ENCODE measurements at regions not wholly inside any gene's neighbourhood (a gene's known extent, or its start where the extent isn't known, plus 50 kb on each side); places are given as distances from the start of the nearest gene placed in this dataset.
"Not testable (repeated sequence)": the region's sequence is repeated elsewhere in the genome, so short reads cannot be mapped to it uniquely, and the experiment has no call there.

GRCh38 chr12:105664765-105665164 is 334.3 kb downstream of the C12orf75 start:
- TF ChIP-seq POLR2A (IDR thresholded peaks at IDR 0.05; ENCODE audit: low read depth); CTCF (IDR thresholded peaks at IDR 0.05); POLR2AphosphoS5 (IDR thresholded peaks at IDR 0.05); EP300 (IDR thresholded peaks at IDR 0.05): not testable (repeated sequence)

All from esophagus muscularis mucosa (tissue), 4 donors.